GM18868 (cell line): ENCODE measurements at regions not wholly inside any gene's neighbourhood (a gene's known extent, or its start where the extent isn't known, plus 50 kb on each side); places are given as distances from the start of the nearest gene placed in this dataset.
"Not testable (repeated sequence)": the region's sequence is repeated elsewhere in the genome, so short reads cannot be mapped to it uniquely, and the experiment has no call there.

Experiments used
- ATAC-seq: cut with Tn5 transposase; IDR thresholded peaks from one replicate; pipeline ENCODE4 v1.9.1; 2021; ENCODE audit warnings: mild to moderate bottlenecking, moderate library complexity; ENCODE audit not compliant: unreplicated experiment

DNA sequence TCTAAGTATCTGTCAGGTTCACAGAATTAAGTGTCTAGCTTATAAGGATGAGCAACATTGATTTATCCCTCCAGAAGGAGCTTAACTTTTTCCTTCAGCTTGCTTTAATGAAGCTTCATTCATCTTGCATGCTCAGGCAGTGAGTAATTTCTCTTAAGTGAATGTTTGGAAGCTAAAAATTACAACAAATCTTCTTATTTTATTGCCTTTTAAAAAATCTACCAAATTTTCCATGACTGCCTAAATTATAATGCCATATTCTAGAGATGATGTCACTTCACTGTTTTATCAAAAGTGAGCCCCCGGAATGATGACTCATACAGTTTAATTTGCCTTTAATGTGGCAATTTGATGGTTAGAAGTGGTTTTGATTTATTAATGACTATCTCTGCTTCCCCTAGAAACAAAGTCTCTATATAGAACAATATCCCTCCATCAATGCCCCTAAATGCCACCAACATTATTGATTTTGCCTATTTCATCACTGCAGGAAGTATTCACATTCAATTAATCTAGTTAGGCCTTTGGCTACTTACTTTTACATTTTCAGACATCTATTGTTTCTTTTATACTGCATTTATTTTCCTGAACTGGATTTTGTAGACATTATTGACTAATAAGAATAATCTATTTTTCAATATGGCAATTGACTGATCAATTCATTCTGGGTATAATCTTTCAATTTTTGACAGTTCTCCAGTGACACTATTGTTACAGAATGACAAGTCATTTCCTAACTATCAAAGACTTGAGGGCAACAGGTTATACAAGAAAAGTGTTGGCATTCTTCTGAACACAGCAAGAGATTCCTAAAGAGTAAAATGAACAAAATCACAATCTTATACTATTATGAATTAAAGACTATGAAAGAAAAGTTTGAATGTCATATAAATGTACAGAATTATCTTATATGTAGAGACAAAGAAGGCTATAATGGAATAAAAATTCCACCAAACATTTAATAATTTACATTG lies 139.3 kb upstream of the ODAD2 start:
- no peak for ATAC-seq

- ATAC-seq = no peak
Observed at GRCh38 chr10:28135258-28135657, 136.4 kb upstream of the ODAD2 start.

DNA sequence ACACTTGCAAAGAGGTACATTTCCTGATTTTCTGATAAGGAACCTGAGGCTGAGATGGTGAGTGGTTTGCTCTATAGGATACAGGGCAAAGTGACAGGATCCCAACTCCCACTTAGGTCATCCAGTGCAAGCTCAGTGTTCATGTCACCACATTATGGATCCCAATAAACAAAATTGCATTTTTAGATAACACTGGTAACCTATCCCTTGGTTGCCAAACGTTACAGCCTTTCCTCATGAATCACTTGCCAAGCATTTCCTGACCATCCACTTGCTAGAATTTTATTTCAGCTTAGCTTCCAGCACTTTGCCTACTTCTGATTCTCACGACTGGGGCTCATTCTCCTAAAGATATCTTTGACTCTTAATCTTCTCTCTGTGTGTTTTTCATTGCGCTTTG lies 131.4 kb upstream of the ODAD2 start:
- no peak for ATAC-seq

- ATAC-seq = no peak
Observed at GRCh38 chr10:28127881-28128280, 129.0 kb upstream of the ODAD2 start.

DNA sequence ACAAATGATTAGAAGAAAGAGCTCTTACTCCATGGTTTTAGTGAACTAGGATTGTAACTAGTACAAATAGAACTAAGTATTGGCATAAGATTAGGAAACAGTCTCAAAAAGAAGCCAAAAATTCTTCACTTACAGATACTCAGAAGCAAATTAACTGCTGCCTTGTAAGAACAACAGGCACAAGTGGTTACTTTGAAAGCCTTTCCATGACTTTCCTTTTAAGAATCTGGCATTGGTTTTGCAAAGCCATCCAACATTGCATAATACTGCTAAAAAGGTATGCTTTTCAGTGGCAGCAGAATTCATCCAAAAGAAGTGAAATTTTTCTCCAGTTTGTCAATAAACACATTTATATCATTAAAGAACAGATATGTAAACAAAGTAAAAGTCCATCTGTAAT lies 126.8 kb upstream of the ODAD2 start:
- no peak for ATAC-seq

DNA sequence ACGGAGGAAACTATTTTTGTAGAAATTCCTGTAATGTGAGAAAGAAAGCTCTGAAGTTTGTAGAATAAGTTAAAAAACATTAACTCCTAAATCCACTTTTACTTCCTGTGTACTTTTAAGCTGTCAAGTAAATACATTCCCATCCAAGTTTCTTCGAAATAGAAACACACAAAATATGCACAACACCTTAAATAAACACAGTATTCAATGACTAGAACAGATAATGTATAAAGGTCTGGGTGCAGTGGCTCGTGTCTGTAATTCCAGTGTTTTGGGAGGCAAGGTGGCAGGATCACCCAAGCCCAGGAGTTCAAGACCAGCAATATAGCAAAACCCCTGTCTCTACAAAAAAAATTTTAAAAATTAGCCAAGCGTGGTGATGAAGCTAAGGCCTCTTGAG lies 121.9 kb upstream of the ODAD2 start:
- no peak for ATAC-seq

DNA sequence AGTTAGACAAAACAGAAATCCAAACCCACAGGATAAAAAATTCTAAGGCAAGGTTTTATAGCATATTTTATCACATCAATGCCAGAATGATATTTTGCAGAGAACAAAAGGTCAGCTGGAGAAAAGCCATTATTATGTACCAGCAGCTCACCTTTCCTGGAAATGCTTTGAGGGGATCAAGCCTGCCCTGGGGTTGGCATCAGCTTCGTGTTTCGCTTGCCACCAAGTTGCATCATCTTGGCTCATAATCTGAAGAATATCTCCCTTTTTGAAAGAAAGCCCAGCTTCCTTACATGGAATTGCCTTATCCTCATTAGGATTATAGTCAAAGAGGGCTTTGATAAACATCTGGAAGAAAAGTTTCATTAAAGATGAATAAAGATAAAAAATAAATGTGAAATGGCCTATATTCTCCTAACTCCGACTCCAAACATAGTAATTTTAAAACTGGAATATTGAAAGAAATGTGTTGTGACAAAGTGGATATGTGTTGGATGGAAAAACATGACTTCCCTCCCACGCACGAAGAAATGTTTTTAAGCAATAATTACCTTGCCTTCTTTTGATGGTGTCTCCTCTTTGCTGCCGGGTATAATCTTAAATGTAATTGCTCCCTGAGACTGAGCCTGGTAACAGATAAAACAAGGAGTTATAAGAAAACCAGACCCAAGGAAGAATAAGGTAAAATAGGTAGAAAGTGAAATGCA lies 121.3 kb upstream of the ODAD2 start:
- no peak for ATAC-seq

DNA sequence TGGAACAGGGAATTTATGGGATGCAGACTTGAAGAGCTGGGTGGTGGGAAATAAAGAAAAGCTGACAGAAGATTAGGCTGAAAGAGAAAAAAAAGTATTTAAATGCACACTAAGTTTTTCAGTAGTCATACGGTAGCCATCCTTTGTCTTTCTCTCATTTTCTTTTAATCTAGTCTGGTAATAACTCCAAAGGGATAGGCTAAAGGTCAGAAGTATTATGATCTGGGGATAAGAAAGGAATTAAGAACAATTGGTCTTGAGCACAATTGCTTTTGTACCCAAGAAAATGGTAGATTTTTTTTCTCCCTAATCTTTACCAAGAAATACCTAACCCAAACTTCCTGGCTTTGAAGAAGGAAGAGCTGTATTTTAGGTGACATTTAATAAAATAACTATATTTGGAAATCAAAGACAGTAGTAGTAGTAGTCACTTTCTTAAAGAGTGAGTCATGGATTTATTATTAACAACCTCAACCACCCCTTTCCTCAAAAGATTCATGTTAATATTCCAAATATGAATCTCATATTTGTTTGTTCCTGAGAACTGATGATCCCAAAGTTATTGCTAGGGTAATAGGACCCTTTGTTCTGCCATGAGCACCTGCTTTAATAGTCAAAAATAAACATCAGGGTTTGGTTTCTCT lies 120.2 kb upstream of the ODAD2 start:
- ATAC-seq = no peak

GRCh38 chr10:28113202-28113601 lies 114.3 kb upstream of the ODAD2 start:
- ATAC-seq = no peak

DNA sequence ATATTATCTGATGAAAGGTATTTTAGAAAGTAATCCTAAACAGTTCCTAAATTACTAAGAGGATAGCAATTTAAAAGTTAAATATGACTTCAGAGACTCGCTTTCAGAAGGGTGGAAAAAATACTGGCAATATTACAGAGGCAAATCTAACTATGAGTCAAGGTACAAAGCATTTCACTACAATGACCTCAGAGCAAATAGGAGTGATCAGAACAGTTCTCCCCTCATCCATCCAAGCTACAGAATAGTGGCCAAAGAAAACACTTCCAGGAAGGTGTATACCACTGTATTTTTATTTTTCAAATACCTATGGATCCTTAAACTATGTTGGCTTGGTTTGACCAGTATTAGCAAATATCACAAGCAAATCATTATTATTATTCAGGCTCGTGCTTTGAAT lies 112.8 kb upstream of the ODAD2 start:
- no peak for ATAC-seq

GRCh38 chr10:28105561-28105960 lies 106.7 kb upstream of the ODAD2 start:
- ATAC-seq = no peak

DNA sequence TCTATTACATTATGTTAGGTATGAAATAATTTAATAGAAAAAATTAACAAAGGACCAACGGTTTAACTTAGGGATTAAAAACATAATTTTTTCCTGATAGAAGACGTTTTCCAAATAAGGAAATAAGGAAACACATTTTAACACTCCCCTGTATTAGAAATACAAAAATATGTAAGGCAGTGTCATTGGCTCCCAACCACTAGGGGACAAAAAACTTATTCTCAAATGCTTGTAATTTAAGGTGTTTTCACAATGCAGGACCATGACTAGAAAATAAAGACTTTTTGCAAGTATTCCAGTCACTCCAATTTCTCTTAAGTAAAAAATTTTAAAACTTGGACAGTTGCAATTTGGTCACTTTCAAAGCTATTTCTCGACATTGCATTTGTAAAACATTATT lies 98.8 kb upstream of the ODAD2 start:
- no peak for ATAC-seq

DNA sequence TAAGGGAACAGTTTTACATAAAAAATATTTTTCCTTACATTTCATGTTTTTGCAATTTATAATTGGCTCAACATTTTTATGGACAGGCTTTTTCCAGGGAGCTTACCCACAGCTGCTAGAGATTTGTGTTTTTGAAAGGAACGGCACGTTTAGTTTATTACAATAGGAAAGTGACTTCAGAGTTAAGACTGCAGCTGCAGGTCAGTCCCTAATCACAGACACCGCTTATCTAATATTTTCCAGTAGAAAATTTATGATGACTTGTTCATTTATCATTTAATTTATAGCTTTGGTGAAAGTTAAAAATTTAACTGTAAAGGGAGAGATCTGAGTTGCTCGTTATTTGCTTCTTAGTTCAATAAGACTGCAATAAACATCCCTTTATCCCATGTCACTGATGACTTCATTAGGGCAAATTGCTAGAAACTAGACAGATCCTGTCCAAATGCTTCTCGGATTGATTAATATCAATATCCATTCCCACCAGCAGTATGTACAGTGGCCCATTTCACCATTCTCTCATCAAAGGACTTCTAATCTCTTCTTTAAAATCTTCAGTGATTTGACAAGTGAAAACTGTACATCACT lies 97.0 kb upstream of the ODAD2 start:
- ATAC-seq = no peak

DNA sequence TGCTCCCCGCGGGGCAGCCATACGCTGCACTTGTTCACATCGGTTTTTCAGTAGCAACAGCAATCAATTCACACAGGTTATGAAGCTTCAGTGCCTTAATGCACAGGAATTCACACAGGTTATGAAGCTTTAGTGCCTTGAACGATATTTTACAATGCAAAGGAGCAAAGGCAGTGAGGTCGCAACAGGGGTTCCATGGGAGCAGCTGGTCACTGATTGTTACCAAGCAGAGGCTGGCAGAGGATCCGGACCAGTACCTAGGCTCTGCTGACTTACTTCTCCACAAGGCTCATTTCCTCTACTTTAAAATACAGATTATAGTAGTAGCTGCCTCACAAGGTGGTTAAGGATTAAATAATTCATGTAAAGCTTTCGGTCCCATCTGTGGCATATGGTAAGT lies 95.2 kb upstream of the ODAD2 start:
- ATAC-seq = no peak

GRCh38 chr10:28091913-28092312 lies 93.0 kb upstream of the ODAD2 start:
- no peak for ATAC-seq

DNA sequence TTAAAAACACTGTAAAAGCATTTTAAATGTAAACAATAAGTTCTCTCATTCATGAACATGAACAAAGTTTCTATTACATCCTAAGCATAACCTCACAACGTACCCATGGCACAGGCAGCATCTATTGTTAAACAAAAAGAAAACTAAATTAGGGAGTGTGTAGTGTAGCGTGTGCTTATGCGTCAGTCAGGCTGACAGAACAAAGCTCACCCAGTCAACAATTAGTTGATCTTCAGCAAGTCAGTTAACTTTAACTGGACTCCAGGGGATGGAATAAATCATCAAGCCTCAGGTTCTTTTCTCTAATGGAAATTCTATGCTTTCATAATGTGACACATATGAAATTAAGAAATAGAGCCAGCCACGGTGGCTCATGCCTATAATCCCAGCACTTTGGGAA lies 91.6 kb upstream of the ODAD2 start:
- ATAC-seq = no peak

- no peak for ATAC-seq
Observed at GRCh38 chr10:28089467-28089866, 90.6 kb upstream of the ODAD2 start.

DNA sequence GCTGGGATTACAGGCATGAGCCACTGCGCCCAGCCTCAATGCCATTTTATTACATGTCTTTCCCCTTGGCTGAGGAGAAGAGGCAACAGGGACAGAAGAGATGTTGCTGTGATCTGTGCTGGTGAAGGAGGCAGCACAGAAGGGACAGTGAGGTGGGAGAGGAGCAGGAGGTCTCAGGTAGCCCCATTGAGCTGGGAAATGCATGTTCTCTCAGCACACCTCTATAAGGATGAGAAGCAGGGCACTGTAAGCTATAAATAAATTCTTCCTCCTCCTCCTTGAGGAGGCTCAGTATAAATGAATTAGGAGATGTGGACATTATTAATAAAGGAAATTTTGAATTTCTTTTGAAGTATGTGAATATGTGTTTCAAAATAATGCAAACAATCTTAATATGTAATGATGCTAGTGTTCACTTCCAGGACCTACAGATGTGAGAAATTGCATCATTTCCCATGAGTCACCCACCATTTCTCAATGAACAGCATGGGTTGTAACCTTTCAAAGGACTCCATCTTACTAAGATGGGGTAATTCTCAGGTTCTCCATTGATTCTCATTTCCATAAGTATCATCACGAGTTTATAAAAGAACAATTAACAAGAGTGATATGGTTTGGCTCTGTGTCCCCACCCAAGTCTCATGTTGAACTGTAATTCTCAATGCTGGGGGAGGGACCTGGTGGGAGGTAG lies 88.9 kb upstream of the ODAD2 start:
- ATAC-seq = no peak

GRCh38 chr10:28085760-28086159 lies 86.9 kb upstream of the ODAD2 start:
- not testable (repeated sequence) for ATAC-seq

- no peak for ATAC-seq
Observed at GRCh38 chr10:28082885-28083284, 84.0 kb upstream of the ODAD2 start.

- no peak for ATAC-seq
Observed at GRCh38 chr10:28082316-28082715, 83.4 kb upstream of the ODAD2 start.
